ENCODE measurements at regions not wholly inside any gene's neighbourhood (a gene's known extent, or its start where the extent isn't known, plus 50 kb on each side); places are given as distances from the start of the nearest gene placed in this dataset.

- TF ChIP-seq CTCF (conservative IDR thresholded peaks at IDR 0.05) (no peak), EZH2 (IDR thresholded peaks at IDR 0.05; ENCODE audit: low read depth) (no peak)
Measured at GRCh38 chr22:10780281-10780680, 4747.7 kb upstream of the OR11H1 start.
